HS-27A (cell line): ENCODE measurements at regions not wholly inside any gene's neighbourhood (a gene's known extent, or its start where the extent isn't known, plus 50 kb on each side); places are given as distances from the start of the nearest gene placed in this dataset.
A peak's percentile ranks its signal among the peaks of the same experiment; 100 is the strongest.

ENCODE experiments used
- DNase-seq: peaks from one replicate; pipeline ENCODE4 v3.0.0-alpha.2; 2012; ENCODE audit warnings: low read depth, missing footprints

- DNase-seq, result no peak
These were observed 187.4 kb upstream of the STAC start for GRCh38 chr3:36192901-36193300.

GRCh38 chr3:36193448-36193847 lies 186.9 kb upstream of the STAC start:
- DNase-seq, result no peak

GRCh38 chr3:36196058-36196457 lies 184.2 kb upstream of the STAC start:
- DNase-seq, result no peak

- DNase-seq, result no peak
These were observed 183.2 kb upstream of the STAC start for GRCh38 chr3:36197151-36197550.

GRCh38 chr3:36201546-36201945 lies 178.8 kb upstream of the STAC start:
- no peak for DNase-seq

GRCh38 chr3:36206956-36207580 lies 173.2 kb upstream of the STAC start:
- DNase-seq, result no peak

- DNase-seq, result no peak
These were observed 169.3 kb upstream of the STAC start for GRCh38 chr3:36210840-36211651.

- DNase-seq, result no peak
These were observed 168.7 kb upstream of the STAC start for GRCh38 chr3:36211652-36211999.

- peak; percentile 23 for DNase-seq
These were observed 168.1 kb upstream of the STAC start for GRCh38 chr3:36212251-36212650.

- no peak for DNase-seq
These were observed 165.8 kb upstream of the STAC start for GRCh38 chr3:36214460-36214859.

GRCh38 chr3:36215241-36215640 lies 165.1 kb upstream of the STAC start:
- no peak for DNase-seq

- peak; percentile 50 for DNase-seq
These were observed 160.9 kb upstream of the STAC start for GRCh38 chr3:36219398-36219797.

GRCh38 chr3:36220173-36220572 lies 160.1 kb upstream of the STAC start:
- no peak for DNase-seq

- DNase-seq, result no peak
These were observed 158.3 kb upstream of the STAC start for GRCh38 chr3:36221975-36222374.

- no peak for DNase-seq
These were observed 152.3 kb upstream of the STAC start for GRCh38 chr3:36227980-36228379.

- no peak for DNase-seq
These were observed 150.8 kb upstream of the STAC start for GRCh38 chr3:36229496-36229895.

GRCh38 chr3:36232797-36233489 lies 147.4 kb upstream of the STAC start:
- no peak for DNase-seq

- DNase-seq, result peak; percentile 59
These were observed 135.6 kb upstream of the STAC start for GRCh38 chr3:36244728-36245127.

GRCh38 chr3:36248374-36248773 lies 131.9 kb upstream of the STAC start:
- no peak for DNase-seq

GRCh38 chr3:36250191-36250590 lies 130.1 kb upstream of the STAC start:
- no peak for DNase-seq

- DNase-seq, result no peak
These were observed 123.0 kb upstream of the STAC start for GRCh38 chr3:36257158-36257852.

- DNase-seq, result no peak
These were observed 121.9 kb upstream of the STAC start for GRCh38 chr3:36258421-36258820.

- no peak for DNase-seq
These were observed 120.7 kb upstream of the STAC start for GRCh38 chr3:36259580-36259979.
